ENCODE measurements at regions not wholly inside any gene's neighbourhood (a gene's known extent, or its start where the extent isn't known, plus 50 kb on each side); places are given as distances from the start of the nearest gene placed in this dataset.

- Histone ChIP-seq H3K27me3 (no peaks in the 10 kb centered on the region), H3K4me3 (ENCODE audit: low read depth, low read length) (no peak overlapping the region), H3K4me1 (no peaks in the 10 kb centered on the region), H3K9me3 (no peaks in the 10 kb centered on the region), H3K36me3 (no peaks in the 10 kb centered on the region)
- DNase-seq = no peak
- TF ChIP-seq CTCF (IDR thresholded peaks at IDR 0.05; ENCODE audit: low read depth, low read length) = no peak
These were observed 310.3 kb upstream of the RBMS1 start for GRCh38 chr2:160803881-160804280.

- DNase-seq = no peak
- Histone ChIP-seq H3K36me3 (no peaks in the 10 kb centered on the region), H3K4me1 (no peaks in the 10 kb centered on the region), H3K4me3 (ENCODE audit: low read depth, low read length) (no peak overlapping the region), H3K9me3 (no peaks in the 10 kb centered on the region), H3K27me3 (no peaks in the 10 kb centered on the region)
- no peak for TF ChIP-seq CTCF (IDR thresholded peaks at IDR 0.05; ENCODE audit: low read depth, low read length)
These were observed 316.8 kb upstream of the RBMS1 start for GRCh38 chr2:160810406-160810805.

DNA sequence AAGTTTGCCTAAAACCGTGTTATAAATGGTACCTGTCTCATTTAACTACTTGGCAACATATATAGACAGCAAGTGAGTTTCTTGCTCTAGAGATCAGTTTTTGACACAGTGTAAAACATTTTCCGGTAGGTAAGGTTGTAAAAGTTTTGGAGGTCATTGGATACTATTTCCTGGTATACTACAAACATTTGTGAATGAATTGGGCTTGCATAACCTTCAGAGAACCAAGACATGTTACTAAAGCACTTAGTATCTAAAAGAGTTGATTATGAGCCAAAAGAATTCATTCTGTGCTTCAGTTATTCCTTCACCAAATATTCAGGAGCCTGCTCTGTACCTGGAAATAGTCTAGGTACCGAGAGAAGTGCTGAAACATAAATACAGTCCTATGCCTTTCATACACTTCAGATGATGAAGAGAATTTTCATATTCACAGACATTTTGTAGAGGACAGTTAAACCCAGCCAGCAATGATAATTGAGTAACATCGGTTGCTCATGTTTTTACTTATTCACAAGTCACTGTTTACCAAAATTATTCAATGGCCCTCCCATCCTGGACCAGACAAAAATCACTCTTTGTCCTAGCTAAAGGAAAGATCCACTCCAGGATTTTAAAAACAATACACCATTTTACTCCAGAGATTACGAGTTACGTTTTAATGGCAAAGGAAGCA is 319.4 kb upstream of the RBMS1 start:
- H3K9me3 ChIP-seq = no peaks in the 10 kb centered on the region

GRCh38 chr2:160813506-160813858 is 319.9 kb upstream of the RBMS1 start:
- no peaks in the 10 kb centered on the region for H3K9me3 ChIP-seq
- DNase-seq = no peak
- no peak overlapping the region for H3K4me3 ChIP-seq (ENCODE audit: low read depth, low read length)
- H3K4me1 ChIP-seq = peaks cover 4% of the 10 kb centered on the region; the same call in 1 of the 2 replicates
- TF ChIP-seq CTCF (IDR thresholded peaks at IDR 0.05; ENCODE audit: low read depth, low read length) = no peak
- no peaks in the 10 kb centered on the region for H3K27me3 ChIP-seq
- no peaks in the 10 kb centered on the region for H3K36me3 ChIP-seq

More for the DNA sequence above, 319.4 kb upstream of the RBMS1 start:
- Histone ChIP-seq H3K27me3 (no peaks in the 10 kb centered on the region), H3K36me3 (no peaks in the 10 kb centered on the region), H3K4me1 (peaks cover 4% of the 10 kb centered on the region; the same call in 1 of the 2 replicates), H3K4me3 (ENCODE audit: low read depth, low read length) (no peak overlapping the region)
- DNase-seq = no peak
- no peak for TF ChIP-seq CTCF (IDR thresholded peaks at IDR 0.05; ENCODE audit: low read depth, low read length)

DNA sequence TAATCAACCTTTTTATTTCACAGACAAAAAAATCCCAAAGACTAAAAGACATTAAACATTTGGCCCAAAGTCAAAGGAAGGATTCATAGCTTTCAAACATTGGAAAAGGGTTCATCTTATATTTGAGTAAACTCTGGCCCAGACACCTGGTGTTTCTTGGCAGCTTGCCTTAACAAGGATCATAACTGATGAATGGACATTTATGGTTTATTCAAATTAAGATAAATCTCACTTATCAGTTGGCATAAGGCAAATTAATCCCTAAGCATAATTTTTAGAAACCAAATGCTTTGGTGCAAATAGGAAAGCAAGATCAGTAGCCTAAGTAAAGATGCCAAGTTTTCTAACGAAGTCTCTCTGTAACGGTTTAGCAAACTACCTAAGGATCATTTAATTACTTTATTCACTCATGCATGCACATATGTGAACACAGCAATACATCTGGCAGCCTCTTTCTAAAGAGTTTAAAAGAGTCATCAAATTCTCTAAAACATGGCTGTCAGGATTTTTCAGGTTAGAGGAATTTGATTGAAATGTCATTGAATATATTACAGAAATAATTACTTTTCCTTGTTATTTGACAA is 323.4 kb upstream of the RBMS1 start:
- H3K4me3 ChIP-seq (ENCODE audit: low read depth, low read length) = no peak overlapping the region
- no peaks in the 10 kb centered on the region for H3K36me3 ChIP-seq
- peaks cover 4% of the 10 kb centered on the region; the same call in 1 of the 2 replicates for H3K4me1 ChIP-seq
- no peaks in the 10 kb centered on the region for H3K9me3 ChIP-seq
- no peak for TF ChIP-seq CTCF (IDR thresholded peaks at IDR 0.05; ENCODE audit: low read depth, low read length)
- peak; percentile 20 for DNase-seq
- H3K27me3 ChIP-seq = no peaks in the 10 kb centered on the region

DNA sequence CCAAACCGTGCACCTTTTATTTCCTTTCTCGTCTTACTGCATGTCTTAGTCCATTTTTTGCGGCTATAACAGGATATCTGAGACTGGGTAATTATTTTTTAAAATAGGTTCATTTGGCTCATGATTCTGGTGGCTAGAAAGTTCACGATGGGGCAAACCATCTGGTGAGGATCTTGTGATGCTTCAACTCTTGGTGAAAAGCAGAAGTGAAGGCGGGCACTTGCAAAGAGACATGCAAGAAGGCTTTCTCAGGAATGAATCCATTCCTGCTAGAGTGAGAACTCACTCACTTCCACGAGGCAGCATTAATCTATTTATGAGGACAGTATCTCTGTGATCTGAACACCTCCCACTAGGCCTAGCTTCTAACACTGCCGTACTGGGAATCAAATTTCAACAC is 327.1 kb upstream of the RBMS1 start:
- no peaks in the 10 kb centered on the region for H3K27me3 ChIP-seq
- H3K9me3 ChIP-seq = no peaks in the 10 kb centered on the region
- H3K4me3 ChIP-seq (ENCODE audit: low read depth, low read length) = no peak overlapping the region
- peaks cover 4% of the 10 kb centered on the region; the same call in 1 of the 2 replicates for H3K4me1 ChIP-seq
- H3K36me3 ChIP-seq = no peaks in the 10 kb centered on the region
- no peak for TF ChIP-seq CTCF (IDR thresholded peaks at IDR 0.05; ENCODE audit: low read depth, low read length)
- DNase-seq = no peak

All from BE2C (cell line).